K562 (cell line): ENCODE measurements at regions not wholly inside any gene's neighbourhood (a gene's known extent, or its start where the extent isn't known, plus 50 kb on each side); places are given as distances from the start of the nearest gene placed in this dataset.

ENCODE experiments used
- ATAC-seq: fragments of 200-7000 bp; cut with Tn5 transposase; 3 replicates; pipeline ENCODE4 v1.9.1; 2020; ENCODE audit warnings: moderate library complexity
- BruUV-seq: library from RNA; stranded (reverse); fragments of 400-500 nt; replicated peaks from 2 replicates; lab custom pipeline; 2021; lab: Mats Ljungman, UMichigan
- CTCF ChIA-PET: fragments of 300-600 bp; formaldehyde crosslinking; extraction: SDS; loops from one replicate; lab custom pipeline; 2021; ENCODE audit warnings: low intra/inter-chr PET ratio; lab: Yijun Ruan, JAX
- POLR2A ChIA-PET: fragments of 300-600, 350-650 bp; sonication (Branson Sonifier 250); formaldehyde crosslinking; extraction: SDS; loops from one replicate; lab custom pipeline; 2021; ENCODE audit warnings: antibody characterized with exemption, inconsistent platforms; lab: Yijun Ruan, JAX
- DNase-seq, 4 experiments: peaks; one replicate each; pipeline versions ENCODE4 v3.0.0 to v3.0.0-alpha.2; 2011 to 2018; ENCODE audit warnings: low spot score in 3 of 4, mixed read lengths in 3 of 4; ENCODE audit errors: extremely low read depth in 1 of 4
- FAIRE-seq: peaks from 2 replicates; lab custom pipeline; 2011; peaks lifted over from hg19 to GRCh38; lab: Jason Lieb, UNC
- H2AFZ ChIP-seq: 2 replicates; pipeline ENCODE4 v1.6.0; 2011; ENCODE audit warnings: low read depth, low read length, control low read depth, inconsistent platforms
- H3K27ac ChIP-seq: fragments of 200-600 bp; 3 replicates; pipeline ENCODE4 v1.8.0; 2011; ENCODE audit warnings: low read depth, mild to moderate bottlenecking, control low read depth, inconsistent platforms, low read length, moderate library complexity, mixed read lengths; ENCODE audit errors: extremely low read depth
- H3K27me3 ChIP-seq, 2 experiments: fragments of 300-600 bp in 1 of 2; 2 replicates in 1 of 2; 3 replicates in 1 of 2; pipeline versions ENCODE4 v1.6.0 to v1.8.0; 2011; ENCODE audit warnings: inconsistent platforms in 2 of 2, low read length in 2 of 2, mild to moderate bottlenecking in 1 of 2, mixed read lengths in 1 of 2, moderate library complexity in 1 of 2; ENCODE audit not compliant: control insufficient read depth in 2 of 2, insufficient read depth in 2 of 2
- H3K36me3 ChIP-seq: fragments of 300-600 bp; 3 replicates; pipeline ENCODE4 v1.8.0; 2011; ENCODE audit warnings: mild to moderate bottlenecking, low read length, inconsistent platforms; ENCODE audit not compliant: control insufficient read depth, insufficient read depth
- H3K4me1 ChIP-seq, 2 experiments: fragments of 200-600 bp in 1 of 2; replicated peaks in 1 of 2; 2 replicates in 1 of 2; 3 replicates in 1 of 2; pipeline versions ENCODE4 v1.5.1 to v1.8.0; 2011; ENCODE audit warnings: inconsistent platforms in 2 of 2, low read length in 2 of 2, mild to moderate bottlenecking in 1 of 2, mixed read lengths in 1 of 2, moderate library complexity in 1 of 2; ENCODE audit not compliant: control insufficient read depth in 2 of 2, insufficient read depth in 2 of 2
- H3K4me2 ChIP-seq: 2 replicates; pipeline ENCODE4 v1.6.1; 2011; ENCODE audit warnings: low read length, control low read depth, inconsistent platforms, mixed read lengths; ENCODE audit not compliant: insufficient read depth
- H3K4me3 ChIP-seq: fragments of 200-600 bp; sonication (generic), shearing (Covaris generic); 2 replicates; pipeline ENCODE4 v1.5.1; 2016; ENCODE audit warnings: control low read depth, inconsistent platforms
- H3K79me2 ChIP-seq: fragments of 200-600 bp; 3 replicates; pipeline ENCODE4 v1.8.0; 2011; ENCODE audit warnings: low read length, inconsistent platforms; ENCODE audit not compliant: control insufficient read depth, insufficient read depth
- H3K9ac ChIP-seq, 2 experiments: 2 replicates each; pipeline versions ENCODE4 v1.6.0 to v1.6.1; 2011; ENCODE audit warnings: low read depth in 2 of 2, low read length in 2 of 2, control low read depth in 1 of 2, inconsistent platforms in 1 of 2, mild to moderate bottlenecking in 1 of 2, mixed read lengths in 1 of 2; ENCODE audit not compliant: insufficient read depth in 1 of 2
- H3K9me1 ChIP-seq: one replicate; pipeline ENCODE4 v1.6.0; 2011; ENCODE audit warnings: inconsistent platforms, mild to moderate bottlenecking, low read length, moderate library complexity; ENCODE audit not compliant: control insufficient read depth, insufficient read depth
- H3K9me3 ChIP-seq: replicated peaks from 2 replicates; pipeline ENCODE4 v1.5.1; 2011; ENCODE audit warnings: low read depth, low read length, inconsistent platforms; ENCODE audit not compliant: control insufficient read depth, insufficient read depth
- H4K20me1 ChIP-seq: replicated peaks from 2 replicates; pipeline ENCODE4 v1.6.1; 2011; ENCODE audit warnings: low read length, inconsistent platforms, mixed read lengths; ENCODE audit not compliant: control insufficient read depth, insufficient read depth
- CTCFL ChIP-seq: IDR thresholded peaks from 2 replicates; pipeline ENCODE4 v1.6.1; 2011; ENCODE audit warnings: borderline replicate concordance, low read depth, mild to moderate bottlenecking, moderate library complexity, low read length; ENCODE audit not compliant: insufficient read depth, poor library complexity, severe bottlenecking
- E2F8 ChIP-seq: fragments of 450-650 bp; IDR thresholded peaks from 2 replicates; pipeline ENCODE4 v1.7.1; 2018; ENCODE audit warnings: mild to moderate bottlenecking, low read depth; ENCODE audit not compliant: partially characterized antibody
- EHMT2 ChIP-seq: fragments of 450-650 bp; IDR thresholded peaks from 2 replicates; pipeline ENCODE4 v1.6.1; 2018; ENCODE audit warnings: antibody characterized with exemption
- IRF1 ChIP-seq: sonication (generic); formaldehyde crosslinking; IDR thresholded peaks from 2 replicates; pipeline ENCODE4 v1.8.0; 2022; ENCODE audit warnings: missing genetic modification reagents, mild to moderate bottlenecking, borderline replicate concordance
- NFRKB ChIP-seq: fragments of 450-650 bp; IDR thresholded peaks from 2 replicates; pipeline ENCODE4 v1.6.1; 2016; ENCODE audit warnings: low read depth
- THAP12 ChIP-seq: fragments of 250-450 bp; sonication (Bioruptor Pico); IDR thresholded peaks from 2 replicates; pipeline ENCODE4 v1.9.0; 2021; ENCODE audit warnings: mild to moderate bottlenecking, inconsistent platforms
- WGBS: fragments of 100-300 bp; shearing (Covaris generic); methylation state at CpG from one replicate; pipeline ENCODE4 v1.1.6; 2016; ENCODE audit warnings: low coverage, mixed read lengths; ENCODE audit not compliant: insufficient coverage; ENCODE audit errors: missing lambda C conversion rate; 5-methylcytosine and 5-hydroxymethylcytosine counted together
- in situ Hi-C: fragments of 300-500 bp; cut with MboI; formaldehyde crosslinking; loops from 4 replicates; pipeline ENCODE4 v1.15.0; 2018; ENCODE audit warnings: inconsistent platforms, mixed read lengths
- intact Hi-C: fragments of 100-400 bp; cut with micrococcal nuclease; formaldehyde crosslinking; loops from 2 replicates; pipeline ENCODE4 v1.14.2; 2022

GRCh38 chr3:4235690-4236089 is 67.5 kb upstream of the SETMAR start:
- H2AFZ ChIP-seq: no peak overlapping the region
- in situ Hi-C loops: no loop called here
- H3K27me3 ChIP-seq: no peaks in the 10 kb centered on the region
- H3K4me1 ChIP-seq: no peaks in the 10 kb centered on the region
- H3K4me3 ChIP-seq: no peak overlapping the region
- H3K36me3 ChIP-seq: no peaks in the 10 kb centered on the region
- H3K9me1 ChIP-seq: no peaks in the 10 kb centered on the region
- TF ChIP-seq THAP12 (CRISPR knock-in tag): no peak
- no peak for TF ChIP-seq IRF1 (CRISPR knock-in tag)
- no peak for TF ChIP-seq CTCFL
- no peak for TF ChIP-seq NFRKB
- no peak for TF ChIP-seq EHMT2
- TF ChIP-seq E2F8: no peak
- H3K4me2 ChIP-seq: no peak overlapping the region
- no peaks in the 10 kb centered on the region for H4K20me1 ChIP-seq
- no peak overlapping the region for H3K9ac ChIP-seq
- WGBS: 2% methylated on average over 3 of the region's 3 CpGs
- no peak for ATAC-seq
- no TSS peak for BruUV-seq
- ChIA-PET CTCF (no interaction called here), POLR2A (interaction anchor here (0.7 to 1.0 kb wide), 2 partner anchors 10 to 41 kb away, joined by 3 read pairs; no protein-coding TSS in a partner anchor)
- intact Hi-C loops: no loop called here
- DNase-seq: no peak
- no peak for FAIRE-seq
- H3K27ac ChIP-seq: no peak overlapping the region
- no peaks in the 10 kb centered on the region for H3K9me3 ChIP-seq
- H3K79me2 ChIP-seq: no peaks in the 10 kb centered on the region
